BJ (cell line): ENCODE measurements at regions not wholly inside any gene's neighbourhood (a gene's known extent, or its start where the extent isn't known, plus 50 kb on each side); places are given as distances from the start of the nearest gene placed in this dataset.

ENCODE experiments used
- CTCF ChIA-PET: fragments of 350-600 bp; formaldehyde crosslinking; extraction: SDS; loops from one replicate; lab custom pipeline; 2021; ENCODE audit warnings: antibody characterized with exemption, inconsistent platforms; lab: Yijun Ruan, JAX
- POLR2A ChIA-PET: fragments of 300-600 bp; sonication (Branson Sonifier 250); formaldehyde crosslinking; extraction: SDS; loops from one replicate; lab custom pipeline; 2021; ENCODE audit warnings: antibody characterized with exemption; lab: Charles Lee
- DNase-seq: peaks from one replicate; pipeline ENCODE4 v3.0.0-alpha.2; 2011; ENCODE audit warnings: low read depth
- H3K27me3 ChIP-seq: 2 replicates; pipeline ENCODE4 v1.6.0; 2011; ENCODE audit warnings: low read length; ENCODE audit not compliant: control insufficient read depth, insufficient read depth
- H3K36me3 ChIP-seq: 2 replicates; pipeline ENCODE4 v1.5.1; 2011; ENCODE audit warnings: low read length; ENCODE audit not compliant: control insufficient read depth, insufficient read depth
- H3K4me3 ChIP-seq: 2 replicates; pipeline ENCODE4 v1.5.1; 2011; ENCODE audit warnings: low read depth, mild to moderate bottlenecking, control low read depth, low read length
- CTCF ChIP-seq: IDR thresholded peaks from 2 replicates; pipeline ENCODE4 v1.5.1; 2011; ENCODE audit warnings: low read depth, mild to moderate bottlenecking, control low read depth, inconsistent platforms, low read length, moderate library complexity; ENCODE audit not compliant: insufficient read depth

GRCh38 chrX:81378560-81378959 is 176.7 kb downstream of the SH3BGRL start:
- no peak for TF ChIP-seq CTCF
- Histone ChIP-seq H3K27me3 (no peaks in the 10 kb centered on the region), H3K4me3 (no peak overlapping the region), H3K36me3 (no peaks in the 10 kb centered on the region)
- CTCF ChIA-PET = interaction anchor here (1.2 to 2.3 kb wide), 4 partner anchors 9 to 501 kb away, joined by 3 to 10 read pairs (median 4); no protein-coding TSS in a partner anchor
- DNase-seq = no peak
- POLR2A ChIA-PET = no interaction called here

- no peaks in the 10 kb centered on the region for H3K36me3 ChIP-seq
- POLR2A ChIA-PET = no interaction called here
- no peak overlapping the region for H3K4me3 ChIP-seq
- CTCF ChIA-PET = no interaction called here
- no peak for DNase-seq
- no peak for TF ChIP-seq CTCF
- H3K27me3 ChIP-seq = no peaks in the 10 kb centered on the region
These were observed 188.3 kb downstream of the SH3BGRL start for GRCh38 chrX:81390237-81390636.

GRCh38 chrX:81392396-81392795 is 190.5 kb downstream of the SH3BGRL start:
- no peak for TF ChIP-seq CTCF
- ChIA-PET CTCF (interaction anchor here (0.6 kb wide), 1 partner anchor 16 kb away, joined by 3 read pairs; no protein-coding TSS in a partner anchor), POLR2A (no interaction called here)
- no peak overlapping the region for H3K4me3 ChIP-seq
- no peaks in the 10 kb centered on the region for H3K27me3 ChIP-seq
- H3K36me3 ChIP-seq = no peaks in the 10 kb centered on the region
- no peak for DNase-seq

- ChIA-PET POLR2A (no interaction called here), CTCF (no interaction called here)
- DNase-seq = no peak
- no peaks in the 10 kb centered on the region for H3K27me3 ChIP-seq
- H3K4me3 ChIP-seq = no peak overlapping the region
- no peak for TF ChIP-seq CTCF
- no peaks in the 10 kb centered on the region for H3K36me3 ChIP-seq
These were observed 203.9 kb downstream of the SH3BGRL start for GRCh38 chrX:81405781-81406180.

- no peak for TF ChIP-seq CTCF
- DNase-seq = no peak
- ChIA-PET POLR2A (no interaction called here), CTCF (no interaction called here)
- Histone ChIP-seq H3K27me3 (no peaks in the 10 kb centered on the region), H3K4me3 (no peak overlapping the region), H3K36me3 (no peaks in the 10 kb centered on the region)
These were observed 209.6 kb downstream of the SH3BGRL start for GRCh38 chrX:81411517-81411916.
